ENCODE measurements at regions not wholly inside any gene's neighbourhood (a gene's known extent, or its start where the extent isn't known, plus 50 kb on each side); places are given as distances from the start of the nearest gene placed in this dataset.

DNA sequence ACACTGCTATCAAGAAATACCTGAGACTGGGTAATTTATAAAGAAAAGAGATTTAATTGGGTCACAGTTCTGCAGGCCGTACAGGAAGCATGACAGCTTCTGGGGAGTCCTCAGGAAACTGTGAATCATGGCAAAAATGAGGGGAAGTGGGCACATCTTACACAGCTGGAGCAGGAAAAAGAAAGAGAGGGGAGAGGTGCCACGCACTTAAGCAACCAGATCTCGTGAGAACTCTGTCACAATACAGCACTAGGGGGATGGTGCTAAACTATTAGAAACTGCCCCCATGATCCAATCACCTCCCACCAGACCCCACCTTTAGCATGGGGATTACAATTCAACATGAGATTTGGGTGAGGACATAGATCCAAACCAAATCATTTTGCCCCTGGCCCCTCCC lies 105.5 kb upstream of the CPLX2 start:
- DNase-seq: no peak
- TF ChIP-seq GATA1 (IDR thresholded peaks at IDR 0.05; ENCODE audit: low read depth, low read length): no peak
- TF ChIP-seq POLR2A (IDR thresholded peaks at IDR 0.05; ENCODE audit: low read length): no peak

DNA sequence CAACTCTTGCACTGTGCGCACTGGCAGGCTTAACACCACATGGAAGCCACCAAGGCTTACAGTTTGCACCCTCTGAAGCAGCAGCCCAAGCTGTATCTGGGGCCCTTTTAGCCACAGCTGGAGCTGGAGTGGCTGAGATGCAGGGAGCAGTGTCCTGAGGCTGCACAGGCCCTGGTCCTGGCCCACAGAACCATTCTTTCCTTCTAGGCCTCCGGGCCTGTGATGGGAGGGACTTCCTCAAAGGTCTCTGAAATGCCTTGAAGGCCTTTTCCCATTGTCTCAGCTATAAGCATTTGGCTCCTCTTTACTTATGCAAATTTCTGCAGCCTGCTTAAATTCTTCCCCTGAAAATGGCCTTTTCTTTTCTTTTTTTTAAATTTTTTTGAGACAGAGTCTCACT lies 104.4 kb upstream of the CPLX2 start:
- no peak for TF ChIP-seq POLR2A (IDR thresholded peaks at IDR 0.05; ENCODE audit: low read length)
- TF ChIP-seq GATA1 (IDR thresholded peaks at IDR 0.05; ENCODE audit: low read depth, low read length): no peak
- no peak for DNase-seq

DNA sequence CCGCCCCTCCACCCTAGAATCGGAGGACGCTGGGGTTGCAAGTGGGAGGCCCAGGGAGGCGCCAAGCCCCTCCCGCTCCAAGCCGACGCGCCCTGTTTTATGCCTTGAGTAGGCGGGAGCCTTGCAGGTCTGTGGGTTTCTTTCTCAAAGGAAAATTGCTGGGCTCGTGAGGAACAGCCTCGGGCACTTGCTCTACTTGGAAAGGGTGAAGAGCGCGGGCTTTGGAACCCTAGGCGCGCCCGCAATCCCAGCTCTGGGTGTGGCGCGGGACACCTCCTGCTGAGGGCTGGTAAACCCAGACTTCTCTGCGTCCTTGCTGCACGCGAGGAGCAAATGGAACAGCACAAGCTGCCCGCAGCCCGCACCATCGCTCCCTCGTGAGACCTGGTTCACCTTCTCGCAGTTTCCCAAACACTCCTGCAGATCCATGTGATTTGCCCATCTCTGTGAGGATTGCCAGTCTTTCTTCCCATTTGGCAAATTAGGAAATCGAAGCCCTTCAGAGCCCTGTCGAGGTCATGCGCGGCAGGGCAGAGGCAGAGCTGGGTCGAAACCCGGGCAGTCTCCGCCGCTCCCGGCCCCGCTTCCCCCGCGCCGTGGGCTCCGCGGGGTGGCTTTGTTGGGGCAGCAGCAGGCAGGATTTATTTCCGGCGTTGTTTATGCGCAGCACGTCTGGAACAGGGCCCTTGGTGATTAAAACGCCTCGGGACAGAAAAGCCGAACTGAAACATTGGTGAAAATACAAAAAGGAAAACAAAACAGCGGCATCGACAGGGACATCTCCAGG lies 98.4 kb upstream of the CPLX2 start:
- TF ChIP-seq POLR2A (IDR thresholded peaks at IDR 0.05; ENCODE audit: low read length) (no peak), GATA1 (IDR thresholded peaks at IDR 0.05; ENCODE audit: low read depth, low read length) (no peak)
- DNase-seq: no peak

DNA sequence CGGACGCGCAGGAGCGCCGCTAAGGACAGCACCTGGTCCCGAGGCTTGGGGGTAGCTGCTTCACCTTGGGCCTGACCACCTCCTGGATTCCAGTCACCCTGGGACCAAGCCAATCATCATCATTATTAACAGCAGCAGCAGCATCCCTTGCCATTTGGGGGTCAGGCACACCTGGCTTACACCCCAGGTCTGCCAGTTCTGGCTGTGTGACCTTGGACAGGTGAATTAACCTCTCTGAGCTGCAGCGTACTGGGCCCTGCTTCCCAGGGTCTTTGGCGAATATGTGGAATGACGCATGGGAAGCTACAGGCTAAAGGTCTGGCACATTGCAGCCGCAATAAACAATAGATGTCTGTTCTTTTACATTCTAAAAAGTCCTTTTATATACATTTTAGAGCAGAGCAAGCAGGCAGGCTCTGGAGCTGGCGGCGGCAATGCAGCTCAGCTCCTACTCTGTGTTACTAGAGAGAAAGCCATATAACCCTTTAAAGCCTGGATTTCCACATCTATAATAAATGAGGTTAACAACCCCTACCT lies 97.8 kb upstream of the CPLX2 start:
- no peak for DNase-seq
- TF ChIP-seq GATA1 (IDR thresholded peaks at IDR 0.05; ENCODE audit: low read depth, low read length): no peak
- no peak for TF ChIP-seq POLR2A (IDR thresholded peaks at IDR 0.05; ENCODE audit: low read length)

DNA sequence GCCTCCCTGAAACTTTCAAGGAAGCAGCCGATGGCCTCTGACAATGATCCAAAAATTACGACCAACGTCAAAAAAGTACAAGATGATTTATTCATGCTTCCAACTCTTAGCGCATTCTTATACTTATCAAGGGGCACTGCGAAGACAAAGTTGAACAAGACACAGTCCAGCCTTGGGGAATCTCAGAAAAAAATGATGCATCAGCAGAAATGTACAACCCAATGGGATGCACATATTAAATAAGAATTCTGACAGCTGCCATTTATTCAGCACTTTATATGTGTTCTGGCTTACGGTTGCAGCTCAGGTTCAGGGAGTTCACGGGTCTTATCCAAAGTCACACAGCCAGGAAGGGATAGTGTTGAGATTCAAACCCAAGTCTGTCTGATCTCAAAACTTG lies 96.0 kb upstream of the CPLX2 start:
- DNase-seq: no peak
- no peak for TF ChIP-seq GATA1 (IDR thresholded peaks at IDR 0.05; ENCODE audit: low read depth, low read length)
- no peak for TF ChIP-seq POLR2A (IDR thresholded peaks at IDR 0.05; ENCODE audit: low read length)

DNA sequence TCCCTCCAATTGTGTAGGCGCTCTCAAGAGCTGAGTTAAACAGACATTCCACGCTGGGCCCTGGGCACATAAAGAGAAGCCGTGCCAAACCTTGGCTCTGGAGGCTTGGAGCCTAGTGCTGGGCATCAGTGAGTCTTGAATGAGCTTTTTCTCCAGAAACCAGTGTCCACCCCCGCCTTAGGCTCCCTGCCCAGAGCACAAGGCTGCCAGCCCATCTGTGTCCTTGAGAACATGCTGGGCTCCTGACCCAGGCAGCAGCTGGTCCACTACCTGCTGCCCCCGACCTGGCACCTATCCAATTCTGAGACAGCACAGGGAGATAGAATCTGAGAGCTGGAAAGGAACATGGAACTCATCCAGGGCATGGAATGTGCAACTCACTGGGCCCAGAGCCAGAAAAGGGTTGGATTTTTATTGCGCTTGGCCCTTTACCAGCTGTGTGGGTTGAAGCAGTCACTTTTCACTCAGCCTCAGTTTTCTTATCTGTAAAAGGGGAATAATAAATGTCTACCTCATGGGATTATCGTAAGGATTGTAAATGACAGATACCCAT lies 92.4 kb upstream of the CPLX2 start:
- TF ChIP-seq POLR2A (IDR thresholded peaks at IDR 0.05; ENCODE audit: low read length): no peak
- DNase-seq: no peak

DNA sequence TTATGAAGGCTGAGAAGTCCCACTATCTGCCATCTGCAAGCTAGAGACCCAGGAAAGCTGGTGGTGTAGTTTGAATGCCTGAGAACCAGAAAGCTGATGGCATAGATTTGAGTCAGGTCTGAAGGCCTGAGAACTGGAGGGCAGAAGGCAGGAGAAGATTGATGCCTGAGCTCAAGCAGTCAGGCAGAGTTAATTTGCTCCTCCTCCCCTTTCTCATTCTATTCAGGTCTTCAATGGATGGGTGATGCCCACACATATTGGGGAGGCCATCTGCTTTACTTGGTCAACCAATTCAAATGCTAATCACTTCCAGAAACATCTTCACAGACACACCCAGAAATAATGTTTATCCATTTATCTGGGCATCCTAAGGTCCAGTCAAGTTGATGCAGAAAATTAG lies 87.6 kb upstream of the CPLX2 start:
- no peak for DNase-seq
- TF ChIP-seq GATA1 (IDR thresholded peaks at IDR 0.05; ENCODE audit: low read depth, low read length): no peak
- TF ChIP-seq POLR2A (IDR thresholded peaks at IDR 0.05; ENCODE audit: low read length): no peak

DNA sequence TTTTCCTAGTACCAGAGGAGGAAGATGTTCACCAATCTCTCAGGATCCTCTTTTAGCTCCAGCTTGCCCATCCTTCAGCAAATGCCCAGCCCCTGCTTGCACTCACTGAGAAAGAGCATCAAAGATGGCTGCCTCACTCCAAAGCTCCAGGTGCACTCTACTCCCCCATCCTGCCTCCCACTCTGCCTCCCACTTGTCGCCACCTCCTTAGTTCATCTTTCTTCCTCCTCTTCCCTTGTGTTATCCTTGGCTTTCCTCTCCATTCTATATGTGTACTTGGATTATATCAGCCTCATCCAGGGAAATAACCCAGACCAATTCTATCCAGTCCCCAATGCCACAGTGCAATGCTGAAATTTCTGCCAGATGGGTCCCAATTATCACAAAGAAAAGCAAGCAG lies 87.1 kb upstream of the CPLX2 start:
- TF ChIP-seq POLR2A (IDR thresholded peaks at IDR 0.05; ENCODE audit: low read length) (no peak), GATA1 (IDR thresholded peaks at IDR 0.05; ENCODE audit: low read depth, low read length) (no peak)
- DNase-seq: no peak

DNA sequence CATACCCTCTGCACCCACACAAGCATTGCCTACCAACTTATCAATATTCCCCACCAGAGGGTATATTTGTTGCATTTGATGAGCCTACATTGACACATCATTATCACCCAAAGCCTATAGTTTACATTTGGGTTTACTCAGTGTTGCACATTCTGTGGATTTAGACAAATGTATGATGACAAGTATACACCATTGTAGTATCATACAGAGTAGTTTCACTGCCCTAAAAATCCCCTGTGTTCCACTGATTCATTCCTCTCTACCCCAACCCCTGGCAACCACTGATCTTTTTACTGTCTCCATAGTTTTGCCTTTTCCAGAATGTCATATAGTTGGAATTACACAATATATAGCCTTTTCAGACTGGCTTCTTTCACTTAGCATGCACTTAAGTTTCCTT lies 85.7 kb upstream of the CPLX2 start:
- TF ChIP-seq GATA1 (IDR thresholded peaks at IDR 0.05; ENCODE audit: low read depth, low read length) (no peak), POLR2A (IDR thresholded peaks at IDR 0.05; ENCODE audit: low read length) (no peak)
- DNase-seq: no peak

DNA sequence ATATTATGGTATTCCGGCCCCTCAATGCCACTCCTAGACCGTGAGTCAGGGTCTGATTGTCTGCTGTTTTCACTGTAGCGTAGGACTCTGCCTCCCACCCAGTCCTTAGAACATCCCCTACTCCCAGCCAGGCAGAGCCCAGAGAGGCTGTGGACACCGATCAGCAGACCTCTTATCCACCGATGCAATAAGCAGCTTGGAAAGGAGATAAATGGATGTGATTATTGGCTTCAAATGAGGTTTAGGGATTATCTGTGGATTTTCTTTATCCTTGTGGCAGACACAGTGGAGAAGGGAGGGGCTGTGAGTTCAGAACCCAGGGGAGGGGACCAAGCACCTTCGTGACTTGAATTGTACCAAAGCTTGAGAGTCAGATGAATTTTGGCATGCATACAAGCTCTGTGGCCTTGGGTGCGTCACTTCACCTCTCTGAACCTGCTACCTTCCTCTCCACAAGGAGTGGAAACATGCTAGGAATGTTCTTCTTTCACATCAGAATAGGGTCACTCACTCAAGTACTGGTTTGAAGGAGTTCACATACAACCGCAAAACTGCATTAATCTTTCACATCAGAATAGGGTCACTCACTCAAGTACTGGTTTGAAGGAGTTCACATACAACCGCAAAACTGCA lies 83.1 kb upstream of the CPLX2 start:
- TF ChIP-seq GATA1 (IDR thresholded peaks at IDR 0.05; ENCODE audit: low read depth, low read length) (no peak), POLR2A (IDR thresholded peaks at IDR 0.05; ENCODE audit: low read length) (no peak)
- no peak for DNase-seq

DNA sequence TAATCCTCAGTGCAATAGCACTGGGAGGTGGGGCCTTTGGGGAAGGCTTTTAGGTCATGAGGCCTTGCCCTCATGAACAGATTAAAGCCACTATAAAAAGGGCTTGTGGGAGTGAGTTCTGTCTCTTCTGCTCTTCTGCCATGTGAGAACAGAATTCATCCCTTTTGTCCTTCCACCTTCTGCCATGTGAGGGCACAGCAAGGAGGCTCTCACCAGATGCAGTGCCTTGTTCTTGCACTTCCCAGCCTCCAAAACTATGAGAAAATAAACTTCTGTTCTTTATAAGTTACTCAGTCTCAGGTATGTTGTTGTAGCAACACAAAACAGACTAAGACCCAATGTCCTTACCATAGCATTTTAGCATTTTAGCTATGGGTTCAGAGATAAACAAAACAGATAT lies 81.7 kb upstream of the CPLX2 start:
- no peak for DNase-seq

DNA sequence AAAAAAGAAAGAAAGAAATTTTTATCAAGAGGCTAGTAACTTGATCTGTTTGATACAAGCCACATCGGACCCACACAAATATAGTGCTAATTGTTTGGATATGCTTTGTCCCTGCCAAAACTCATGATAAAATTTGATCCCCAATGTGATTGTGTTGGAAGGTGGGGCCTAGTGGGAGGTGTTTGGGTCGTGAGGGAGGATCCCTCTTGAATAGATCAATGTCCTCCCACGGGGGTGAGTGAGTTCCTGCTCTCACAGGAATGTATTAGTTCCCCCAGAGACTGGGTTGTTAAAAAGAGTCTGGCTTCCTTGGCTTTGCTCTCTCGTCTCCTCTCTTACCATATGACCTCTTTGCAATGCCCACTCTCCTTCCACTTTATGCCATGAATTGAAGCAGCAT lies 80.6 kb upstream of the CPLX2 start:
- TF ChIP-seq POLR2A (IDR thresholded peaks at IDR 0.05; ENCODE audit: low read length) (no peak), GATA1 (IDR thresholded peaks at IDR 0.05; ENCODE audit: low read depth, low read length) (no peak)
- DNase-seq: no peak

More for the DNA sequence above, 81.7 kb upstream of the CPLX2 start:
- TF ChIP-seq GATA1 (IDR thresholded peaks at IDR 0.05; ENCODE audit: low read depth, low read length) (no peak), POLR2A (IDR thresholded peaks at IDR 0.05; ENCODE audit: low read length) (no peak)

DNA sequence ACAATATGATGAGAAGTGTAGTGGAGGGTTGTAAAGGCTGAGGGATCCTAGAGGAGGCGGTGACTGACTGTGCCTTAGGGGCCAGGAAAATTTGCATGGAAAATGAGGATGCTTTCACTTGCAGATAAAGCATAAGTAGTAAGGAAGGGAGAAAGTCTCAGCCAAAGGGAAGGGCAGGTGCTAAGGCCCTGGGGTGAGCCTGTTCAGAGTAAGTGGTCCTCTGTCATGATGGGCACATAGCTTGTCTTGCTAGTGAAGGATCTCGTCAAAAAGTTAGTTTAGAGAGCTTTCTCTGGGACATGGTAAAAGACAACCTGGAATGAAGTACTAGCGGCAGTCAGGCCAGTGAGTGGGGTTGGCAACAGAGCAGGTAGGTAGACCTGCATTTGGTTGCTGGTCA lies 75.4 kb upstream of the CPLX2 start:
- no peak for DNase-seq
- TF ChIP-seq POLR2A (IDR thresholded peaks at IDR 0.05; ENCODE audit: low read length): no peak
- no peak for TF ChIP-seq GATA1 (IDR thresholded peaks at IDR 0.05; ENCODE audit: low read depth, low read length)

DNA sequence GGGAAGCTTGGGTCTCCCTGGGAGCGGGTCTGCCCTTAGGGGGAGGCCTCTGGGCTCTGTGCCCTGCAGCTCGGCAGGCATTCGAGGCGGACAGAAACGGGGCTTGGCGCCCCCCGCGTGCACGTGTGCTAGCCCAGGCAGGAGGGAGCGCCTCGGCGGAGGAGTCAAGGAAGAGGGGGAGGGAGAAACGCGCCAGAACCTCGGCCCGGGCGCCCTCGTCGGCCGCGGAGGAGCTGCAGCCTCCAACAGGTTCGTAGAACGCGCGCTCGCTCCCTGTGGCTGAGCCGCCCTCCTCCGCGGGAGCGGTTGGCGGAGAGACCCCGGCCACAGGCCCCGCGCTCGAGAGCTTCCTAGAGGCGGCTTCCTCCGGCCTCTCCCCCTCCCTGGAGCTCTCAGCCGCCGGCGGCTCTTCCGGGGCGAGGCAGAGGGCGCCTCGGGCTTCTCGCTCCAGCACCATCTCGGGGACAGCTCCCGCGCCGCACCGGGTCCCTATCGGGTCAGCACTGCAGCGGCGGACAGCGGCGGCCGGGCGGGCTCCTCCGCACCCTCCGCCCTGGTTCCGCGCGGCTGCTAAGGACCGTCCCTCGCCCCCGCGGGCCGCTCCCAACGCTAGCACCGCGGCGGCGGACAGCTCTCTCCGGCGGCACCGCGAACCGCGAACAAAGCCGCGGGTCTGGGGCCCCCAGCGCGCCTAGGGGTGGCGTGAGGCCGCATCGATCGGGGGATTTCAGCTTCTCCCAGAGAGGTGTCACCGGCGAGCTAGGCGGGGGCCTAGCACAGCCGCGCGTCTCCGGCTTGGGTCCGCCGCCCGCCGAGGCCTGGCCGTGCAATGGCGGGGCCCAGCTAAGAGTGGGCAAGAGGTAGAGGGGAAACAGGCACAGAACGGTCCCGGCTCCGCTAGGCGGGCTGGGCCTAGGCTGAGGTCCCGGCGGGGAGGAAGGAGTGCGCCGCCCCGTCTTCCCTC lies 74.6 kb upstream of the CPLX2 start:
- no peak for TF ChIP-seq GATA1 (IDR thresholded peaks at IDR 0.05; ENCODE audit: low read depth, low read length)
- TF ChIP-seq POLR2A (IDR thresholded peaks at IDR 0.05; ENCODE audit: low read length): no peak
- DNase-seq: peak; percentile 78 to 80
